ENCODE measurements at regions not wholly inside any gene's neighbourhood (a gene's known extent, or its start where the extent isn't known, plus 50 kb on each side); places are given as distances from the start of the nearest gene placed in this dataset.

GRCh38 chr2:217289177-217289906, 429.5 kb upstream of the TNP1 start:
- peaks cover 40% of the 10 kb centered on the region for H3K4me1 ChIP-seq (replicated peaks; ENCODE audit: insufficient read depth)
- no peak overlapping the region for H3K4me3 ChIP-seq
- no peaks in the 10 kb centered on the region for H3K9me2 ChIP-seq (ENCODE audit: insufficient read depth)
- H4K20me1 ChIP-seq (ENCODE audit: insufficient read depth) = no peaks in the 10 kb centered on the region
- BruUV-seq (replicated peaks) = no TSS peak
- H3K79me2 ChIP-seq (ENCODE audit: low read depth) = no peaks in the 10 kb centered on the region
- H2AFZ ChIP-seq = no peak overlapping the region
- TF ChIP-seq EZH2 (IDR thresholded peaks at IDR 0.05; ENCODE audit: low read depth) (no peak), CTCF (conservative IDR thresholded peaks at IDR 0.05) (no peak)
- no peaks in the 10 kb centered on the region for H3K36me3 ChIP-seq (ENCODE audit: low read depth)
- POLR2A ChIA-PET (ENCODE audit: unreplicated experiment) = interaction anchor here (0.6 to 1.0 kb wide), 2 partner anchors 47 to 123 kb away, joined by 3 read pairs; no protein-coding TSS in a partner anchor
- H3K9me3 ChIP-seq (ENCODE audit: insufficient read depth, low read depth) = peaks cover 8% of the 10 kb centered on the region; the same call in 1 of the 2 replicates
- CTCF ChIA-PET = no interaction called here
- H3F3A ChIP-seq (ENCODE audit: insufficient read depth, low read depth) = no peaks in the 10 kb centered on the region; the same call in 1 of the 2 replicates
- intact Hi-C loops (cut with micrococcal nuclease; ENCODE audit: unreplicated experiment) = no loop called here
- peak overlapping the region; percentile 25 for H3K27ac ChIP-seq
- no peaks in the 10 kb centered on the region for H3K27me3 ChIP-seq (ENCODE audit: insufficient read depth, low read depth)
- no peak for DNase-seq
- H3K4me2 ChIP-seq = peak overlapping the region; percentile 59

GRCh38 chr2:217288472-217289063, 428.7 kb upstream of the TNP1 start:
- intact Hi-C loops (cut with micrococcal nuclease; ENCODE audit: unreplicated experiment) = no loop called here
- ChIA-PET CTCF (no interaction called here), POLR2A (ENCODE audit: unreplicated experiment) (no interaction called here)
- no peaks in the 10 kb centered on the region for H3K79me2 ChIP-seq (ENCODE audit: low read depth)
- BruUV-seq (replicated peaks) = no TSS peak
- H3K9me2 ChIP-seq (ENCODE audit: insufficient read depth) = no peaks in the 10 kb centered on the region
- H3K4me2 ChIP-seq = 0 out of 2 replicates have a peak overlapping the region, but pooled peaks have one; percentile 59
- H3F3A ChIP-seq (ENCODE audit: insufficient read depth, low read depth) = no peaks in the 10 kb centered on the region; the same call in 1 of the 2 replicates
- no peak overlapping the region for H3K27ac ChIP-seq
- H3K9me3 ChIP-seq (ENCODE audit: insufficient read depth, low read depth) = peaks cover 8% of the 10 kb centered on the region
- H3K36me3 ChIP-seq (ENCODE audit: low read depth) = no peaks in the 10 kb centered on the region
- no peaks in the 10 kb centered on the region for H4K20me1 ChIP-seq (ENCODE audit: insufficient read depth)
- H2AFZ ChIP-seq = no peak overlapping the region
- H3K27me3 ChIP-seq (ENCODE audit: insufficient read depth, low read depth) = no peaks in the 10 kb centered on the region
- DNase-seq = no peak
- peaks cover 40% of the 10 kb centered on the region for H3K4me1 ChIP-seq (replicated peaks; ENCODE audit: insufficient read depth)
- no peak for TF ChIP-seq CTCF (conservative IDR thresholded peaks at IDR 0.05)
- no peak for TF ChIP-seq EZH2 (IDR thresholded peaks at IDR 0.05; ENCODE audit: low read depth)
- H3K4me3 ChIP-seq = no peak overlapping the region

- intact Hi-C loops (cut with micrococcal nuclease; ENCODE audit: unreplicated experiment) = no loop called here
- no peak overlapping the region for H3K4me3 ChIP-seq
- no peaks in the 10 kb centered on the region for H4K20me1 ChIP-seq (ENCODE audit: insufficient read depth)
- no TSS peak for BruUV-seq (replicated peaks)
- H3K79me2 ChIP-seq (ENCODE audit: low read depth) = no peaks in the 10 kb centered on the region
- H3F3A ChIP-seq (ENCODE audit: insufficient read depth, low read depth) = no peaks in the 10 kb centered on the region; the same call in 1 of the 2 replicates
- no peak for TF ChIP-seq CTCF (conservative IDR thresholded peaks at IDR 0.05)
- TF ChIP-seq EZH2 (IDR thresholded peaks at IDR 0.05; ENCODE audit: low read depth) = no peak
- DNase-seq = no peak
- H3K9me3 ChIP-seq (ENCODE audit: insufficient read depth, low read depth) = no peaks in the 10 kb centered on the region; the same call in none of the 2 replicates
- H3K4me1 ChIP-seq (replicated peaks; ENCODE audit: insufficient read depth) = peaks cover 34% of the 10 kb centered on the region
- no peaks in the 10 kb centered on the region for H3K27me3 ChIP-seq (ENCODE audit: insufficient read depth, low read depth)
- H2AFZ ChIP-seq = no peak overlapping the region
- no peak overlapping the region for H3K4me2 ChIP-seq
- no peaks in the 10 kb centered on the region for H3K9me2 ChIP-seq (ENCODE audit: insufficient read depth)
- no peak overlapping the region for H3K27ac ChIP-seq
- ChIA-PET CTCF (no interaction called here), POLR2A (ENCODE audit: unreplicated experiment) (no interaction called here)
- H3K36me3 ChIP-seq (ENCODE audit: low read depth) = no peaks in the 10 kb centered on the region
Observed at GRCh38 chr2:217286833-217287232, 427.0 kb upstream of the TNP1 start.

Data from PC-9 (cell line).